AG04450 (cell line): ENCODE measurements at regions not wholly inside any gene's neighbourhood (a gene's known extent, or its start where the extent isn't known, plus 50 kb on each side); places are given as distances from the start of the nearest gene placed in this dataset.
"Not testable (repeated sequence)": the region's sequence is repeated elsewhere in the genome, so short reads cannot be mapped to it uniquely, and the experiment has no call there.

ENCODE experiments used
- CTCF ChIA-PET: fragments of 300-600, 350-600 bp; formaldehyde crosslinking; extraction: SDS; loops from one replicate; lab custom pipeline; 2022; ENCODE audit warnings: antibody characterized with exemption, inconsistent platforms; lab: Charles Lee
- POLR2A ChIA-PET: fragments of 350-600 bp; formaldehyde crosslinking; extraction: SDS; loops from one replicate; lab custom pipeline; 2021; ENCODE audit warnings: antibody characterized with exemption, inconsistent platforms; lab: Yijun Ruan, JAX
- DNase-seq: peaks from one replicate; pipeline ENCODE4 v3.0.0-alpha.2; 2011; ENCODE audit warnings: low read depth, low spot score
- H3K27ac ChIP-seq: one replicate; pipeline ENCODE4 v1.5.1; 2012; ENCODE audit warnings: low read depth, low read length, control low read depth
- H3K27me3 ChIP-seq: one replicate; pipeline ENCODE4 v1.6.0; 2012; ENCODE audit warnings: low read length; ENCODE audit not compliant: control insufficient read depth, insufficient read depth
- H3K4me3 ChIP-seq: 2 replicates; pipeline ENCODE4 v1.5.1; 2011; ENCODE audit warnings: mild to moderate bottlenecking, low read depth, low read length, control low read depth
- H3K9me3 ChIP-seq: 2 replicates; pipeline ENCODE4 v1.5.1; 2012; ENCODE audit warnings: low read length; ENCODE audit not compliant: control insufficient read depth, insufficient read depth
- CTCF ChIP-seq: IDR thresholded peaks from 2 replicates; pipeline ENCODE4 v1.5.1; 2011; ENCODE audit warnings: low read depth, low read length, control low read depth, inconsistent platforms

GRCh38 chr18:14937271-14937670 is 189.3 kb downstream of the ANKRD30B start:
- TF ChIP-seq CTCF = no peak
- Histone ChIP-seq H3K27me3 (no peaks in the 10 kb centered on the region), H3K4me3 (no peak overlapping the region), H3K9me3 (peaks cover 70% of the 10 kb centered on the region), H3K27ac (no peak overlapping the region)
- DNase-seq = no peak
- ChIA-PET POLR2A (no interaction called here), CTCF (no interaction called here)

GRCh38 chr18:14939141-14939540 is 191.2 kb downstream of the ANKRD30B start:
- peaks cover 64% of the 10 kb centered on the region for H3K9me3 ChIP-seq
- no peak for DNase-seq
- no peak overlapping the region for H3K27ac ChIP-seq
- H3K4me3 ChIP-seq = no peak overlapping the region
- TF ChIP-seq CTCF = no peak
- ChIA-PET POLR2A (no interaction called here), CTCF (no interaction called here)
- no peaks in the 10 kb centered on the region for H3K27me3 ChIP-seq

DNA sequence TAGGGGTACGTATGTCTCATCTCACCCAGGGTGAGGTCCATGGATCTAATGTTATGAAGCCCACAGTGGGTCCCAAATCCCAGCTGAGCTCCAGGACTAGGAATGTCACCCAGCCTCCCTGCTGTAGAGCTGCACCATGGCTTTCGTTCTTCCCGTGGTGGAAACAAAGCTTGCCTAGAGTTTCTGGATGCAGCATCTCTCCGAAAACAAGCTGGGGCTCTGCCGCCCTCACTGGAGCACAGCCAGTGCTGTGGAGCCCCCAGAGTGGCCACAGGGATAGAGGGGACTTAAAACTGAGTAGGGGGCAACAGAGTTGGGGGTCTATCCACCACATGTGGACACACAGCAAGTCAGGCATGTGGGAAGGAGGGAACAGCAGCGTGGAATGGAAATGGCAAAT is 192.1 kb downstream of the ANKRD30B start:
- H3K27ac ChIP-seq, CTCF ChIA-PET, POLR2A ChIA-PET, DNase-seq, H3K4me3 ChIP-seq, H3K27me3 ChIP-seq: not testable (repeated sequence)
- peaks cover 63% of the 10 kb centered on the region for H3K9me3 ChIP-seq

DNA sequence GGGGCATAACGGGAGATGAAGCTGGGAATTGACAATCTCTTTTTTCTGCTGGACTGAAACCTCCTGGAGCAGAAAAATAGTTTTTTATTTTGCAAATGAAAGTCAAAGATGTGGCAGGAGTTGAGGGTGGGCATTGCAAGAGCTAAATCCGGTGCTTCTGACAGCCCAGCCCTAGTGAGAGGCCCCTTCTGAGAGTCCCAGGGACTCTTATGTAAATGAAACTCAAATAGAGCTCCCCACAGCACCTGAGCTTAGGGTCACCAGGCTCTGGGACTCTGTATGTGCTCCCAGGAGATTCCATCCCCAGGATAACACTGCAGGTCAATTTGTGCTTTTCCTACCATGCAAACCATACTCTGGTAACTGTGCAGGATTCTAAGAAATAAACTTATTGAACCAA is 192.8 kb downstream of the ANKRD30B start:
- ChIA-PET POLR2A (no interaction called here), CTCF (no interaction called here)
- no peaks in the 10 kb centered on the region for H3K27me3 ChIP-seq
- DNase-seq = no peak
- H3K9me3 ChIP-seq = peaks cover 65% of the 10 kb centered on the region
- TF ChIP-seq CTCF = no peak
- no peak overlapping the region for H3K27ac ChIP-seq
- no peak overlapping the region for H3K4me3 ChIP-seq

DNA sequence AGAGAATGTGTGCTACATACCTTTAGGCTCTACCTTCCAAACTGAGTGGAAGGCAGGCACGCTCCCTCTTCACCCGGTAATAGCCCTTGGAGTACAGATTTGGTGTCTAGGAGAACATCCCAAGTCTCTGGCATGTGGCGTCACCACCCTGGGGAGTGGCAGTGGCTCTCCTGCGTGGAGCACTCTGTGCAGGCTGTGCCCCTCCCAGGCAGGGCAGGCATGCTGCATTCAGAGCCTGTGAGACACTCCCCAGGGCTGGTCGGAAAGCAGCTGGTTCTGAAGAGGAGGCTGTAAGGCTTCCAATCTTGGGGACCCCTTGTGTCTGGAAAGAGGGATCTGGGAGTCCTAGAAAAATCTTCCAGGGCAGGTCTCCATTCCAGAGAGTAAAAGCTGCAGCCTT is 193.3 kb downstream of the ANKRD30B start:
- CTCF ChIA-PET = no interaction called here
- POLR2A ChIA-PET = no interaction called here
- H3K9me3 ChIP-seq = peaks cover 67% of the 10 kb centered on the region
- no peak overlapping the region for H3K27ac ChIP-seq
- TF ChIP-seq CTCF = no peak
- DNase-seq = no peak
- no peaks in the 10 kb centered on the region for H3K27me3 ChIP-seq
- H3K4me3 ChIP-seq = no peak overlapping the region

GRCh38 chr18:14941792-14942191 is 193.8 kb downstream of the ANKRD30B start:
- Histone ChIP-seq H3K27me3 (no peaks in the 10 kb centered on the region), H3K9me3 (peaks cover 62% of the 10 kb centered on the region), H3K4me3 (no peak overlapping the region), H3K27ac (no peak overlapping the region)
- POLR2A ChIA-PET = no interaction called here
- no peak for TF ChIP-seq CTCF
- CTCF ChIA-PET = no interaction called here
- no peak for DNase-seq
